Right lobe of liver (tissue), 6 donors: ENCODE measurements at regions not wholly inside any gene's neighbourhood (a gene's known extent, or its start where the extent isn't known, plus 50 kb on each side); places are given as distances from the start of the nearest gene placed in this dataset.
"Not testable (repeated sequence)": the region's sequence is repeated elsewhere in the genome, so short reads cannot be mapped to it uniquely, and the experiment has no call there.

ENCODE experiments used
- ATAC-seq, 4 donors: fragments of 200-7000 bp; cut with Tn5 transposase; one replicate each; pipeline ENCODE4 v1.9.1; 2020; ENCODE audit warnings: mild to moderate bottlenecking in 4 of 4, moderate library complexity in 4 of 4
- DNase-seq, 3 donors: peaks; one replicate each; pipeline ENCODE4 v3.0.0-alpha.2; 2020
- H3K27ac ChIP-seq, 3 donors: fragments of 200-600 bp; one replicate each; pipeline ENCODE4 v1.8.0; 2022
- H3K27me3 ChIP-seq, 2 donors: fragments of 200-600 bp; one replicate each; pipeline ENCODE4 v1.8.0; 2022
- H3K36me3 ChIP-seq, 4 donors: fragments of 200-600 bp; sonication (generic) in 1 of 4; one replicate each; pipeline versions ENCODE4 v1.5.1 to v1.8.0; 2017 to 2022; ENCODE audit warnings: control low read depth in 1 of 4
- H3K4me1 ChIP-seq, 4 donors: fragments of 200-600 bp; sonication (generic) in 1 of 4; one replicate each; pipeline versions ENCODE4 v1.5.1 to v1.8.0; 2017 to 2022; ENCODE audit warnings: control low read depth in 1 of 4
- H3K4me3 ChIP-seq, 3 donors: fragments of 200-600 bp; one replicate each; pipeline ENCODE4 v1.8.0; 2022
- H3K9me3 ChIP-seq, 4 donors: fragments of 200-600 bp; sonication (generic) in 1 of 4; one replicate each; pipeline versions ENCODE4 v1.5.1 to v1.8.0; 2017 to 2022; ENCODE audit warnings: control low read depth in 1 of 4
- CTCF ChIP-seq, 4 donors: fragments of 200-600 bp in 3 of 4; fragments of 450-650 bp in 1 of 4; IDR thresholded peaks; one replicate each; pipeline versions ENCODE4 v1.5.1 to v1.8.0; 2016 to 2022; ENCODE audit warnings: antibody characterized with exemption in 4 of 4, mild to moderate bottlenecking in 2 of 4
- POLR2A ChIP-seq: fragments of 450-650 bp; IDR thresholded peaks from one replicate; pipeline ENCODE4 v1.6.1; 2017; ENCODE audit warnings: antibody characterized with exemption, mild to moderate bottlenecking
- WGBS: methylation state at CpG from one replicate; pipeline ENCODE4 v1.1.6; 2018; ENCODE audit warnings: low coverage, low lambda C conversion rate; ENCODE audit not compliant: insufficient coverage; ENCODE audit errors: missing lambda C conversion rate; 5-methylcytosine and 5-hydroxymethylcytosine counted together
- intact Hi-C, 2 donors: fragments of 100-400 bp; cut with DNase I; formaldehyde crosslinking; loops; one replicate each; pipeline versions ENCODE4 v1.11.2 to v1.14.1; 2022
- donor health status: DM: no; HTN: yes; CAD: no.
- donor health status: DM: no; HTN: no; CAD: no.
- donor health status: DM: no; HTN: no; CAD: no.
- donor health status: DM: no; HTN: yes; CAD: no.
- donor health status: DM: no; HTN: yes; CAD: no.

GRCh38 chr21:18743531-18743930, 339.9 kb upstream of the TMPRSS15 start:
- no peak for DNase-seq
- WGBS, result 17% methylated on average over 1 of the region's 1 CpG
- ATAC-seq, result no peak
- no peaks in the 10 kb centered on the region for H3K4me1 ChIP-seq
- H3K27ac ChIP-seq, result no peak overlapping the region
- H3K4me3 ChIP-seq, result no peak overlapping the region
- intact Hi-C loops, result no loop called here
- TF ChIP-seq POLR2A, result no peak
- no peak for TF ChIP-seq CTCF (IDR thresholded peaks at IDR 0.05)
- no peaks in the 10 kb centered on the region for H3K36me3 ChIP-seq
- no peaks in the 10 kb centered on the region for H3K27me3 ChIP-seq
- no peaks in the 10 kb centered on the region for H3K9me3 ChIP-seq

GRCh38 chr21:18744840-18745239, 341.3 kb upstream of the TMPRSS15 start:
- Histone ChIP-seq H3K4me1 (no peaks in the 10 kb centered on the region), H3K27me3 (no peaks in the 10 kb centered on the region), H3K4me3 (no peak overlapping the region), H3K9me3 (no peaks in the 10 kb centered on the region), H3K36me3 (no peaks in the 10 kb centered on the region), H3K27ac (no peak overlapping the region)
- TF ChIP-seq POLR2A, result no peak
- no peak for TF ChIP-seq CTCF (IDR thresholded peaks at IDR 0.05)
- intact Hi-C loops, result no loop called here
- no peak for DNase-seq
- ATAC-seq, result no peak
- WGBS, result 11% methylated on average over 2 of the region's 2 CpGs

- ATAC-seq, H3K36me3 ChIP-seq, H3K27ac ChIP-seq, H3K4me3 ChIP-seq, H3K4me1 ChIP-seq, intact Hi-C loops, H3K27me3 ChIP-seq, H3K9me3 ChIP-seq, DNase-seq: not testable (repeated sequence)
- 64% methylated on average over 4 of the region's 15 CpGs for WGBS
These were observed 349.3 kb upstream of the TMPRSS15 start for GRCh38 chr21:18752894-18753293.

- H3K9me3 ChIP-seq, H3K4me3 ChIP-seq, DNase-seq, H3K4me1 ChIP-seq, H3K27ac ChIP-seq, H3K36me3 ChIP-seq, intact Hi-C loops, ATAC-seq, H3K27me3 ChIP-seq: not testable (repeated sequence)
- 58% methylated on average over 3 of the region's 4 CpGs for WGBS
These were observed 352.7 kb upstream of the TMPRSS15 start for GRCh38 chr21:18756272-18756671.

GRCh38 chr21:18759267-18759666, 355.7 kb upstream of the TMPRSS15 start:
- H3K36me3 ChIP-seq, result no peaks in the 10 kb centered on the region
- no peak for DNase-seq
- H3K9me3 ChIP-seq, result no peaks in the 10 kb centered on the region
- no peak overlapping the region for H3K4me3 ChIP-seq
- WGBS, result 23% methylated on average over 2 of the region's 7 CpGs
- intact Hi-C loops, result no loop called here
- TF ChIP-seq CTCF (IDR thresholded peaks at IDR 0.05) (no peak), POLR2A (no peak)
- no peak overlapping the region for H3K27ac ChIP-seq
- H3K27me3 ChIP-seq, result no peaks in the 10 kb centered on the region
- H3K4me1 ChIP-seq, result no peaks in the 10 kb centered on the region
- no peak for ATAC-seq

GRCh38 chr21:18759751-18760161, 356.2 kb upstream of the TMPRSS15 start:
- ATAC-seq (no peak), DNase-seq (no peak)
- Histone ChIP-seq H3K36me3 (no peaks in the 10 kb centered on the region), H3K4me3 (no peak overlapping the region), H3K9me3 (no peaks in the 10 kb centered on the region), H3K27me3 (no peaks in the 10 kb centered on the region), H3K27ac (no peak overlapping the region), H3K4me1 (no peaks in the 10 kb centered on the region)
- no peak for TF ChIP-seq CTCF (IDR thresholded peaks at IDR 0.05)
- TF ChIP-seq POLR2A, result no peak
- intact Hi-C loops, result no loop called here
- 83% methylated on average over 12 of the region's 17 CpGs for WGBS
